Loucy (cell line): ENCODE measurements at regions not wholly inside any gene's neighbourhood (a gene's known extent, or its start where the extent isn't known, plus 50 kb on each side); places are given as distances from the start of the nearest gene placed in this dataset.
A peak's percentile ranks its signal among the peaks of the same experiment; 100 is the strongest.

Experiments used
- CTCF ChIP-seq: fragments of 200-600 bp; sonication (generic); conservative IDR thresholded peaks from 2 replicates; pipeline ENCODE4 v1.5.1; 2014; ENCODE audit warnings: mild to moderate bottlenecking, antibody characterized with exemption, low read length
- EZH2phosphoT487 ChIP-seq: fragments of 200-600 bp; IDR thresholded peaks from 2 replicates; pipeline ENCODE4 v1.6.1; 2018; ENCODE audit warnings: antibody characterized with exemption, mild to moderate bottlenecking, moderate library complexity, borderline replicate concordance

- TF ChIP-seq CTCF (peak; percentile 75), EZH2phosphoT487 (no peak)
These were observed 626.5 kb upstream of the GALNTL6 start for GRCh38 chr4:171186700-171187099.
